GM19372 (cell line): ENCODE measurements at regions not wholly inside any gene's neighbourhood (a gene's known extent, or its start where the extent isn't known, plus 50 kb on each side); places are given as distances from the start of the nearest gene placed in this dataset.

Experiments used
- ATAC-seq: cut with Tn5 transposase; IDR thresholded peaks from one replicate; pipeline ENCODE4 v1.9.1; 2021; ENCODE audit warnings: mild to moderate bottlenecking, low read depth, moderate library complexity; ENCODE audit not compliant: unreplicated experiment

GRCh38 chr1:234675006-234675405 lies 65.0 kb upstream of the IRF2BP2 start:
- ATAC-seq, result no peak

DNA sequence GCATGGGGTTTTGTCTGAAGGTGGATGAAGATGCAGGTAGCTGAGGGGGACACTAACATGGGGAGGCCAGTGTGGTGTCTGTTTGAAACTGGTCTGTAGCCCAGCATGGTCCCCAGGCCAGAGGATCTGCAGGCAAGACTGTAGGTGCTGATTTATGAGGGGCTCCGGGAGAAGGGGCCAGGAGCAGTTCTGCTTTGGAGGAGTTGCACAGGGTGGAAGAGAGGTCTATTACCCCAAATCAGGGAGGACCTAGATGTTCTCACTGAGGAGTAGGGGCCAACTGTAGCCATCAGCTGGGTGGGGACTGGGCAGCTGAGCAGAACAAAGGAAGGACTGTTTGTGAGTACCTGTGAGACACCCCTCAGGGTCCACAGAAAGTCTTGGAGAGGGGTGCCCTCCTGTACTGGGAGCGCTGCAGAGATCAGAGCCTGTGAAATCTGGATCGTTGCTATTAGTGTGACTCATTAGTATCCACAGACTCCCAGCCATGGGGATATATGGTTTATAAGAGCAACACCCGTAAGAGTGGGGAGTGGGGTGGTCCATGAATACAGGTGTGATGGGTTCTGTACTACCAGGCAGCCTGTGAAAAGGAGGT lies 64.3 kb upstream of the IRF2BP2 start:
- no peak for ATAC-seq

GRCh38 chr1:234672349-234673135 lies 62.6 kb upstream of the IRF2BP2 start:
- ATAC-seq, result no peak

- no peak for ATAC-seq
Measured at GRCh38 chr1:234670967-234671626, 61.1 kb upstream of the IRF2BP2 start.

DNA sequence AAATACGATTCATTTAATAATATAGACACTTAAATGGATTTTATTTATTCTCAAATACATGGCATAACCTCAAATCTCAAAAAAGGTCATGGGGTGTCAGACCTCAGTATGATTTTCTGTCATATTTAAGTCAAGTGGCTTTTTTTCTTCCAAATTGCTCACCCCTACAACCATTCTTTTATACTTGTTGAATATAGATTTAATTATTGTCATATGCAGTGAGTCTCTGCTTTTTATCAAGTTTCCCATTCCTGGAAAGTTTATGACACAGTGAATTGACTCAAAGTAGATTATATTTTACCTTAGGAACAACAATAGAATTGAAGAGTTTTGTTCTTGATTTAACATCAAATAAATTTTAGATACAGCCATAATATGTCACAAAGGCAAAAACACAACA lies 59.5 kb upstream of the IRF2BP2 start:
- ATAC-seq, result no peak

GRCh38 chr1:234668577-234668955 lies 58.6 kb upstream of the IRF2BP2 start:
- no peak for ATAC-seq

- no peak for ATAC-seq
Measured at GRCh38 chr1:234667600-234668576, 57.9 kb upstream of the IRF2BP2 start.

GRCh38 chr1:234666761-234667160 lies 56.8 kb upstream of the IRF2BP2 start:
- ATAC-seq, result no peak

DNA sequence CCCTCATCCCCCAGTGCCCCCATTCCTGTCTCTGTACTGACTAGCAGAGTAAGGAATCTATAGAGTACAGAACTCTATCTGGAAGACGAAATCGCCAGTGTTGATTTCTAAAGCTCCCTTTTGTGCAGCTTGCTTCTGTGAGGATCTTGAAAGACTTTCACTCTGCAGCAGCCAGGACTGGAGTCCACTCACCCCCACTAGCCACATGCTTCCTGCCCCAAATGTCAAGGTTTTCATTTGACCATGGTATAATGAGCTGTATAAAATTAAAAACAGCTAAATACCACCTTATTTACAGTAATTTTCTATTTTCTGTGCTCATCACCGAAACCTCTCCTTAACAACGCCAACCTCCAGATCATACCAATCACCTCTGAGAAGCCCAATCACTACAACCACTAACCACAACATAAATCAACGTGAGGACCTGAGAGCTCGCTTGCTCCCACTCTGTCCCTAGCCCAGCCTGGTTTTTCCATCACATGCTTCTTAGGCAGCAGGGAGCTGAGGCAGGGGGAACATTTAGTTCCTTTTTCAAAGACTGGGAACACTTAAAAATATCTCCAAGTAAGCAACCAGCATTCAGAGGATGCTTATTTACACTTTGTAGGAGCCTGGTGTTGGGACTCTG lies 56.1 kb upstream of the IRF2BP2 start:
- ATAC-seq, result no peak

DNA sequence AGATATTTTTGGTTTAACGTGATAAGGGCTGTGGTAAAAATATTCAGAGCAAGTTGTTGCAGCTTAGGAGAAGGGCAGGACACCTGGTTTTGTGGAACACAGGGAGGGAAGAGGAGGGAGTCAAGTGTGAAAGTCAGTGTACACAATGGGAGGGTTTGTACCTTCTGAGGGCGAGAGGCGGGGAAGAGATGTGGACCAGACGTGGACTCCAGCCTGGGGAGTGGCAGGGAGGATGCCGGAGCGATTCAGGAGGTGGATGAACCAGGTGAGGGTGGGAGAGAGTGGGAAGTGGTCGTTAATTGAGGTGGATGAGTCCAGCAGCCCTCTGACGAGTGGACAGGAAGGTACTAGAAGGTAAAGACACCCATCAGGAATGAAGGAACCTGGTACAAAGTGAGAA lies 52.2 kb upstream of the IRF2BP2 start:
- no peak for ATAC-seq

- ATAC-seq, result no peak
Measured at GRCh38 chr1:234661317-234661928, 51.4 kb upstream of the IRF2BP2 start.

- no peak for ATAC-seq
Measured at GRCh38 chr1:234660536-234661316, 50.7 kb upstream of the IRF2BP2 start.
